Endothelial cell (in vitro differentiated cells): ENCODE measurements at regions not wholly inside any gene's neighbourhood (a gene's known extent, or its start where the extent isn't known, plus 50 kb on each side); places are given as distances from the start of the nearest gene placed in this dataset.

Source experiments
- DNase-seq: peaks from one replicate; pipeline ENCODE4 v3.0.0; 2021; ENCODE audit warnings: low spot score
- H3K27ac Mint-ChIP-seq: one replicate; pipeline ENCODE4 v1.8.0; 2021; ENCODE audit warnings: mixed read lengths, inconsistent platforms; ENCODE audit not compliant: unreplicated experiment
- H3K27me3 Mint-ChIP-seq: one replicate; pipeline ENCODE4 v1.8.0; 2021; ENCODE audit warnings: mild to moderate bottlenecking, moderate library complexity, mixed read lengths, inconsistent platforms; ENCODE audit not compliant: unreplicated experiment
- H3K36me3 Mint-ChIP-seq: one replicate; pipeline ENCODE4 v1.8.0; 2021; ENCODE audit warnings: mild to moderate bottlenecking, low read depth, mixed read lengths, inconsistent platforms; ENCODE audit not compliant: unreplicated experiment
- H3K4me1 Mint-ChIP-seq: one replicate; pipeline ENCODE4 v1.8.0; 2021; ENCODE audit warnings: mild to moderate bottlenecking, mixed read lengths, inconsistent platforms; ENCODE audit not compliant: unreplicated experiment
- H3K4me3 Mint-ChIP-seq: one replicate; pipeline ENCODE4 v1.8.0; 2021; ENCODE audit warnings: mild to moderate bottlenecking, mixed read lengths, inconsistent platforms; ENCODE audit not compliant: unreplicated experiment
- H3K9me3 Mint-ChIP-seq: one replicate; pipeline ENCODE4 v1.8.0; 2021; ENCODE audit warnings: mixed read lengths, inconsistent platforms; ENCODE audit not compliant: unreplicated experiment
- CTCF ChIP-seq: fragments of 200-600 bp; sonication (generic); IDR thresholded peaks from one replicate; pipeline ENCODE4 v1.5.0; 2021; ENCODE audit warnings: antibody characterized with exemption; ENCODE audit not compliant: unreplicated experiment

- no peak overlapping the region for H3K4me3 Mint-ChIP-seq
- no peak for TF ChIP-seq CTCF
- no peak for DNase-seq
These were observed 502.4 kb downstream of the MIAT start for GRCh38 chr22:27159716-27160295.

GRCh38 chr22:27163162-27164137, 506.1 kb downstream of the MIAT start:
- Mint-ChIP-seq H3K27ac (no peak overlapping the region), H3K27me3 (peaks cover 5% of the 10 kb centered on the region), H3K4me3 (no peak overlapping the region), H3K4me1 (peaks cover 23% of the 10 kb centered on the region), H3K36me3 (no peaks in the 10 kb centered on the region), H3K9me3 (no peaks in the 10 kb centered on the region)
- no peak for DNase-seq
- TF ChIP-seq CTCF = no peak

More at GRCh38 chr22:27159716-27160295, 502.4 kb downstream of the MIAT start:
- Mint-ChIP-seq H3K9me3 (no peaks in the 10 kb centered on the region), H3K27me3 (peaks cover 3% of the 10 kb centered on the region), H3K36me3 (no peaks in the 10 kb centered on the region), H3K4me1 (peaks cover 27% of the 10 kb centered on the region), H3K27ac (no peak overlapping the region)

GRCh38 chr22:27164781-27165503, 507.6 kb downstream of the MIAT start:
- no peak for TF ChIP-seq CTCF
- H3K27me3 Mint-ChIP-seq = peaks cover 5% of the 10 kb centered on the region
- no peak overlapping the region for H3K4me3 Mint-ChIP-seq
- H3K4me1 Mint-ChIP-seq = peaks cover 11% of the 10 kb centered on the region
- no peak for DNase-seq
- no peaks in the 10 kb centered on the region for H3K9me3 Mint-ChIP-seq
- H3K27ac Mint-ChIP-seq = no peak overlapping the region
- no peaks in the 10 kb centered on the region for H3K36me3 Mint-ChIP-seq

GRCh38 chr22:27168681-27169080, 511.3 kb downstream of the MIAT start:
- DNase-seq = no peak
- H3K27me3 Mint-ChIP-seq = peaks cover 2% of the 10 kb centered on the region
- no peak overlapping the region for H3K4me3 Mint-ChIP-seq
- TF ChIP-seq CTCF = no peak
- peaks cover 7% of the 10 kb centered on the region for H3K4me1 Mint-ChIP-seq
- H3K27ac Mint-ChIP-seq = no peak overlapping the region
- H3K9me3 Mint-ChIP-seq = no peaks in the 10 kb centered on the region
- no peaks in the 10 kb centered on the region for H3K36me3 Mint-ChIP-seq
